H1 (cell line): ENCODE measurements at regions not wholly inside any gene's neighbourhood (a gene's known extent, or its start where the extent isn't known, plus 50 kb on each side); places are given as distances from the start of the nearest gene placed in this dataset.

Experiments
- CTCF ChIA-PET: fragments of 300-600 bp; sonication (Branson Sonifier 250); formaldehyde crosslinking; loops from one replicate; lab custom pipeline; 2021; ENCODE audit not compliant: partially characterized antibody; lab: Charles Lee
- POLR2A ChIA-PET: fragments of 300-600 bp; sonication (Branson Sonifier 250); formaldehyde crosslinking; loops from one replicate; lab custom pipeline; 2021; ENCODE audit warnings: inconsistent platforms; ENCODE audit not compliant: partially characterized antibody; lab: Charles Lee
- DNase-seq, 2 experiments: peaks; one replicate each; pipeline versions ENCODE4 v3.0.0 to v3.0.0-alpha.2; 2010 to 2022; ENCODE audit warnings: low spot score in 2 of 2, low read depth in 1 of 2, mixed read lengths in 1 of 2
- FAIRE-seq: peaks from 2 replicates; lab custom pipeline; 2011; peaks lifted over from hg19 to GRCh38; lab: Jason Lieb, UNC
- H2AFZ ChIP-seq: 2 replicates; pipeline ENCODE4 v1.8.1; 2012; ENCODE audit warnings: low read length, inconsistent platforms
- H2AK5ac ChIP-seq: 2 replicates; pipeline ENCODE4 v1.6.1; 2013; ENCODE audit warnings: low read depth, low read length
- H2BK120ac ChIP-seq: replicated peaks from 2 replicates; pipeline ENCODE3; 2013; ENCODE audit warnings: low read depth, low read length, inconsistent platforms
- H2BK12ac ChIP-seq: 2 replicates; pipeline ENCODE4 v1.6.1; 2013; ENCODE audit warnings: low read depth, low read length
- H2BK15ac ChIP-seq: 2 replicates; pipeline ENCODE4 v1.6.1; 2013; ENCODE audit warnings: low read length
- H2BK20ac ChIP-seq: 2 replicates; pipeline ENCODE4 v1.6.1; 2013; ENCODE audit warnings: low read length
- H2BK5ac ChIP-seq: 2 replicates; pipeline ENCODE4 v1.6.1; 2013; ENCODE audit warnings: low read depth, low read length
- H3K14ac ChIP-seq: 2 replicates; pipeline ENCODE4 v1.6.1; 2013; ENCODE audit warnings: inconsistent platforms; ENCODE audit not compliant: insufficient read length
- H3K18ac ChIP-seq: 2 replicates; pipeline ENCODE4 v1.6.1; 2013; ENCODE audit warnings: low read length; ENCODE audit errors: extremely low read depth
- H3K23ac ChIP-seq: 2 replicates; pipeline ENCODE4 v1.6.1; 2013; ENCODE audit warnings: inconsistent platforms; ENCODE audit not compliant: insufficient read length
- H3K23me2 ChIP-seq: 2 replicates; pipeline ENCODE4 v1.6.1; 2013; ENCODE audit warnings: low read depth, low read length
- H3K27ac ChIP-seq: 2 replicates; pipeline ENCODE4 v1.6.1; 2011; ENCODE audit warnings: low read depth, low read length, inconsistent platforms
- H3K27me3 ChIP-seq, 4 experiments: replicated peaks in 1 of 4; 1 replicate in 1 of 4; 2 replicates in 3 of 4; pipeline versions ENCODE4 v1.6.1 to v1.8.1; 2011 to 2013; ENCODE audit warnings: low read length in 3 of 4, mild to moderate bottlenecking in 3 of 4, inconsistent platforms in 2 of 4, mixed read lengths in 2 of 4, moderate library complexity in 1 of 4; ENCODE audit not compliant: control insufficient read depth in 3 of 4, insufficient read depth in 3 of 4; ENCODE audit errors: extremely low read depth in 1 of 4
- H3K36me3 ChIP-seq, 4 experiments: 2 replicates each; pipeline versions ENCODE4 v1.6.1 to v1.8.1; 2011 to 2013; ENCODE audit warnings: mild to moderate bottlenecking in 4 of 4, low read length in 3 of 4, moderate library complexity in 2 of 4, control low read depth in 1 of 4, inconsistent platforms in 1 of 4; ENCODE audit not compliant: insufficient read depth in 4 of 4, control insufficient read depth in 2 of 4
- H3K4ac ChIP-seq: replicated peaks from 2 replicates; pipeline ENCODE3; 2013; ENCODE audit warnings: low read length, low read depth, mixed read lengths, inconsistent platforms; ENCODE audit not compliant: insufficient read length
- H3K4me1 ChIP-seq, 4 experiments: replicated peaks in 1 of 4; 1 replicate in 1 of 4; 2 replicates in 3 of 4; pipeline versions ENCODE4 v1.6.1 to v1.8.1; 2011 to 2013; ENCODE audit warnings: low read length in 3 of 4, inconsistent platforms in 2 of 4, mixed read lengths in 1 of 4; ENCODE audit not compliant: insufficient read depth in 4 of 4, control insufficient read depth in 3 of 4
- H3K4me2 ChIP-seq, 2 experiments: 2 replicates each; pipeline versions ENCODE4 v1.6.1 to v1.8.1; 2011 to 2013; ENCODE audit warnings: low read depth in 2 of 2, low read length in 2 of 2, control low read depth in 1 of 2, inconsistent platforms in 1 of 2, mild to moderate bottlenecking in 1 of 2; ENCODE audit not compliant: insufficient read depth in 1 of 2
- H3K4me3 ChIP-seq, 4 experiments: fragments of 200-600, 300-600 bp in 1 of 4; sonication (generic), shearing (Covaris generic), sonication (Bioruptor Twin) in 1 of 4; 2 replicates each; pipeline versions ENCODE4 v1.5.1 to v1.8.1; 2011 to 2016; ENCODE audit warnings: low read length in 4 of 4, low read depth in 3 of 4, control low read depth in 2 of 4, inconsistent platforms in 2 of 4, mild to moderate bottlenecking in 2 of 4, mixed read lengths in 1 of 4, moderate library complexity in 1 of 4; ENCODE audit not compliant: insufficient read depth in 2 of 4; ENCODE audit errors: extremely low read depth in 1 of 4
- H3K56ac ChIP-seq: replicated peaks from 2 replicates; pipeline ENCODE3; 2013; ENCODE audit warnings: low read depth, mild to moderate bottlenecking, mixed read lengths, low read length, inconsistent platforms; ENCODE audit not compliant: insufficient read length
- H3K79me1 ChIP-seq: 2 replicates; pipeline ENCODE4 v1.6.1; 2013; ENCODE audit warnings: low read depth, low read length, control low read depth
- H3K79me2 ChIP-seq, 2 experiments: 2 replicates each; pipeline versions ENCODE4 v1.6.1 to v1.8.1; 2012 to 2013; ENCODE audit warnings: low read length in 2 of 2, mild to moderate bottlenecking in 2 of 2, inconsistent platforms in 1 of 2; ENCODE audit not compliant: insufficient read depth in 2 of 2, control insufficient read depth in 1 of 2
- H3K9ac ChIP-seq, 4 experiments: replicated peaks in 1 of 4; 1 replicate in 1 of 4; 2 replicates in 3 of 4; pipeline versions ENCODE4 v1.6.1 to v1.8.1; 2011 to 2013; ENCODE audit warnings: low read depth in 3 of 4, low read length in 3 of 4, control low read depth in 2 of 4, mild to moderate bottlenecking in 2 of 4, moderate library complexity in 2 of 4, inconsistent platforms in 1 of 4; ENCODE audit errors: extremely low read depth in 1 of 4
- H3K9me3 ChIP-seq, 2 experiments: 2 replicates each; pipeline versions ENCODE4 v1.6.1 to v1.8.1; 2012 to 2013; ENCODE audit warnings: mild to moderate bottlenecking in 2 of 2, moderate library complexity in 2 of 2, control low read depth in 1 of 2, inconsistent platforms in 1 of 2, low read depth in 1 of 2, low read length in 1 of 2, mixed read lengths in 1 of 2; ENCODE audit not compliant: insufficient read depth in 2 of 2
- H4K20me1 ChIP-seq, 2 experiments: replicated peaks in 1 of 2; 2 replicates each; pipeline versions ENCODE3 to v1.8.1; 2011 to 2013; ENCODE audit warnings: inconsistent platforms in 2 of 2, low read length in 2 of 2, mild to moderate bottlenecking in 1 of 2; ENCODE audit not compliant: insufficient read depth in 2 of 2, control insufficient read depth in 1 of 2
- H4K5ac ChIP-seq: 2 replicates; pipeline ENCODE4 v1.6.1; 2013; ENCODE audit warnings: low read length, low read depth, mixed read lengths, inconsistent platforms; ENCODE audit not compliant: insufficient read length
- H4K8ac ChIP-seq: 2 replicates; pipeline ENCODE4 v1.8.0; 2013; ENCODE audit warnings: mild to moderate bottlenecking, moderate library complexity, low read length, inconsistent platforms; ENCODE audit not compliant: insufficient read depth; ENCODE audit errors: extremely low read depth
- H4K91ac ChIP-seq: replicated peaks from 2 replicates; pipeline ENCODE3; 2013; ENCODE audit warnings: low read length, mixed read lengths, inconsistent platforms; ENCODE audit not compliant: insufficient read length
- ATF2 ChIP-seq: IDR thresholded peaks from 2 replicates; pipeline ENCODE4 v1.6.1; 2012; ENCODE audit warnings: low read length, inconsistent platforms
- BACH1 ChIP-seq: IDR thresholded peaks from 2 replicates; pipeline ENCODE4 v1.6.1; 2012; ENCODE audit warnings: low read length, improper control_type of control experiment
- EP300 ChIP-seq, 2 experiments: IDR thresholded peaks; 1 replicate in 1 of 2; 2 replicates in 1 of 2; pipeline ENCODE4 v1.6.1; 2011 to 2012; ENCODE audit warnings: low read depth in 2 of 2, low read length in 2 of 2, mild to moderate bottlenecking in 2 of 2, borderline replicate concordance in 1 of 2, inconsistent platforms in 1 of 2, moderate library complexity in 1 of 2
- FOSL1 ChIP-seq: IDR thresholded peaks from 2 replicates; pipeline ENCODE4 v1.6.1; 2011; ENCODE audit warnings: mild to moderate bottlenecking, low read depth, low read length, moderate library complexity; ENCODE audit not compliant: insufficient read depth
- KDM4A ChIP-seq: IDR thresholded peaks from one replicate; pipeline ENCODE4 v1.7.1; 2012; ENCODE audit warnings: low read depth, mild to moderate bottlenecking, moderate library complexity, low read length, inconsistent platforms; ENCODE audit not compliant: severe bottlenecking
- KDM5A ChIP-seq: fragments of 200-600 bp; IDR thresholded peaks from 2 replicates; pipeline ENCODE4 v1.7.1; 2012; ENCODE audit warnings: mild to moderate bottlenecking, low read length, inconsistent platforms, mixed read lengths
- NANOG ChIP-seq: IDR thresholded peaks from 2 replicates; pipeline ENCODE4 v1.6.1; 2011; ENCODE audit warnings: low read length, low read depth, mild to moderate bottlenecking, inconsistent platforms; ENCODE audit not compliant: insufficient read depth, poor library complexity, severe bottlenecking
- POLR2AphosphoS5 ChIP-seq: IDR thresholded peaks from 2 replicates; pipeline ENCODE4 v1.6.1; 2011; ENCODE audit warnings: low read depth, low read length
- POU5F1 ChIP-seq: IDR thresholded peaks from 2 replicates; pipeline ENCODE4 v1.6.1; 2011; ENCODE audit warnings: low read depth, mild to moderate bottlenecking, low read length, moderate library complexity
- RBBP5 ChIP-seq: IDR thresholded peaks from 2 replicates; pipeline ENCODE4 v1.7.1; 2012; ENCODE audit warnings: low read depth, mild to moderate bottlenecking, inconsistent platforms, low read length, moderate library complexity, borderline replicate concordance
- SP2 ChIP-seq: IDR thresholded peaks from 2 replicates; pipeline ENCODE4 v1.6.1; 2012; ENCODE audit warnings: mild to moderate bottlenecking, low read length, inconsistent platforms
- TEAD4 ChIP-seq: IDR thresholded peaks from 2 replicates; pipeline ENCODE4 v1.6.1; 2012; ENCODE audit warnings: low read depth, low read length, inconsistent platforms, mixed read lengths
- ZNF274 ChIP-seq: IDR thresholded peaks from 2 replicates; pipeline ENCODE4 v1.7.0; 2012; ENCODE audit warnings: low read length, borderline replicate concordance; ENCODE audit errors: extremely low read depth
- WGBS, 2 experiments: shearing (Covaris generic) in 1 of 2; methylation state at CpG; one replicate each; pipeline versions ENCODE4 v1.1.6 to v1.1.7; 2013 to 2015; ENCODE audit warnings: low lambda C conversion rate in 2 of 2, mixed read lengths in 2 of 2, inconsistent platforms in 1 of 2, low coverage in 1 of 2, missing lambda C conversion rate in 1 of 2; ENCODE audit not compliant: insufficient replicate concordance in 2 of 2, insufficient coverage in 1 of 2, insufficient read length in 1 of 2; ENCODE audit errors: extremely low coverage in 1 of 2, missing lambda C conversion rate in 1 of 2; 5-methylcytosine and 5-hydroxymethylcytosine counted together

DNA sequence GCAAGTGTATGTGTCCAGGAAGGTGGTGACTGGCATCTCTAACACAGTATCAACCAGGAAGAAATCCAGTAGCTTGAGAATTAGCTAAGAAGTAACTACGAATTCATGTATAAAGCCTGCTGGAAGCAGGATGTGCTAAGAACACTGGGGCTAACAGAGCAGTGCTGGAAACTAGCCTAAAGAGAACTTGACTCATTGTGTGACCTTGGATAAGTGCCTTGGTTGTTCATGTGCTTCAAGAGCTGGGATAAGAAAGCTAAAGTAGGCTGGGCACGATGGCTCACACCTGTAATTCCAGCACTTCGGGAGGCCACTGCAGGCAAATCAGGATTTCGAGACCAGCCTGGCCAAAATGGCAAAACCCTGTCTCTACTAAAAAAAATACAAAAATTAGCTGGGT lies 186.9 kb downstream of the RRAGC start:
- CTCF ChIA-PET: interaction anchor here (1.1 to 1.6 kb wide), 5 partner anchors 13 to 97 kb away, joined by 3 to 5 read pairs (median 3); no protein-coding TSS in a partner anchor
- POLR2A ChIA-PET: no interaction called here
- Histone ChIP-seq H3K9ac (no peak overlapping the region), H3K36me3 (no peaks in the 10 kb centered on the region), H2AK5ac (no peak overlapping the region), H3K56ac (no peak overlapping the region), H3K4ac (no peak overlapping the region), H4K91ac (no peak overlapping the region), H2BK5ac (no peak overlapping the region), H4K20me1 (no peaks in the 10 kb centered on the region), H3K27me3 (no peaks in the 10 kb centered on the region; a peak in 1 of 7 replicates), H3K4me1 (no peaks in the 10 kb centered on the region), H4K8ac (no peak overlapping the region), H3K4me3 (no peak overlapping the region), H3K14ac (no peak overlapping the region), H3K9me3 (no peaks in the 10 kb centered on the region), H3K4me2 (no peak overlapping the region), H3K23me2 (no peaks in the 10 kb centered on the region), H2BK20ac (no peak overlapping the region), H2BK120ac (no peak overlapping the region), H2AFZ (no peak overlapping the region), H4K5ac (no peak overlapping the region), H3K27ac (no peak overlapping the region), H3K79me2 (no peaks in the 10 kb centered on the region), H3K23ac (no peak overlapping the region), H2BK12ac (no peak overlapping the region), H3K18ac (no peak overlapping the region), H2BK15ac (no peak overlapping the region), H3K79me1 (no peaks in the 10 kb centered on the region)
- TF ChIP-seq POU5F1 (no peak), TEAD4 (no peak), KDM4A (no peak), EP300 (IDR thresholded peaks at IDR 0.05; ENCODE audit: borderline replicate concordance in 1 of 2, low read depth in 2 of 2, low read length in 2 of 2) (no peak), NANOG (no peak), POLR2AphosphoS5 (no peak), BACH1 (no peak), RBBP5 (no peak), SP2 (no peak), KDM5A (no peak), FOSL1 (no peak), ZNF274 (no peak), ATF2 (no peak)
- FAIRE-seq: no peak
- DNase-seq: peak in 1 of 2 experiments; percentile 16
- WGBS, 2 experiments: 85% methylated on average over 4 of the region's 4 CpGs; no CpG with 5 or more reads in 1 of the 2 experiments
